A549 (cell line): ENCODE measurements at regions not wholly inside any gene's neighbourhood (a gene's known extent, or its start where the extent isn't known, plus 50 kb on each side); places are given as distances from the start of the nearest gene placed in this dataset.

Source experiments
- ATAC-seq, 2 experiments: fragments of 200-7000 bp in 1 of 2; fragments of >200 bp in 1 of 2; cut with Nextera tagmentation in 1 of 2; cut with Tn5 transposase in 1 of 2; 3 replicates each; pipeline versions ENCODE4 v1.8.0 to v1.9.1; 2018 to 2020; ENCODE audit warnings: mild to moderate bottlenecking in 1 of 2, moderate library complexity in 1 of 2
- CTCF ChIA-PET: fragments of 300-600 bp; sonication (Branson Sonifier 250); formaldehyde crosslinking; extraction: SDS; loops from one replicate; lab custom pipeline; 2021; ENCODE audit warnings: antibody characterized with exemption, inconsistent platforms; lab: Yijun Ruan, JAX
- POLR2A ChIA-PET: fragments of 350-600 bp; formaldehyde crosslinking; extraction: SDS; loops from one replicate; lab custom pipeline; 2021; ENCODE audit warnings: antibody characterized with exemption, inconsistent platforms; lab: Yijun Ruan, JAX
- DNase-seq, 2 experiments: peaks; one replicate each; pipeline versions ENCODE4 v3.0.0 to v3.0.0-alpha.2; 2011 to 2016; ENCODE audit warnings: low read depth in 1 of 2, low spot score in 1 of 2
- FAIRE-seq: peaks from 2 replicates; lab custom pipeline; 2011; peaks lifted over from hg19 to GRCh38; lab: Jason Lieb, UNC
- H3K27ac ChIP-seq, 2 experiments: fragments of >200 bp; sonication (Bioruptor Twin); formaldehyde crosslinking; 3 replicates each; pipeline ENCODE4 v1.5.1; 2016 to 2017
- H3K4me1 ChIP-seq: fragments of >200 bp; sonication (Bioruptor Twin); formaldehyde crosslinking; 3 replicates; pipeline ENCODE4 v1.6.1; 2016
- H3K4me2 ChIP-seq: fragments of >200 bp; sonication (Bioruptor Twin); formaldehyde crosslinking; 3 replicates; pipeline ENCODE4 v1.6.1; 2016
- H3K4me3 ChIP-seq: fragments of >200 bp; sonication (Bioruptor Twin); formaldehyde crosslinking; 3 replicates; pipeline ENCODE4 v1.5.1; 2016
- H3K9me3 ChIP-seq: fragments of >200 bp; sonication (Bioruptor Twin); formaldehyde crosslinking; 3 replicates; pipeline ENCODE4 v1.6.1; 2016
- CBX2 ChIP-seq: fragments of 200-600 bp; sonication (generic); IDR thresholded peaks from 2 replicates; pipeline ENCODE4 v1.6.1; 2016; ENCODE audit warnings: low read depth, mild to moderate bottlenecking, borderline replicate concordance
- CBX8 ChIP-seq: fragments of 200-600 bp; sonication (generic); IDR thresholded peaks from 2 replicates; pipeline ENCODE4 v1.6.1; 2016
- CEBPB ChIP-seq, 2 experiments: fragments of >200 bp in 1 of 2; sonication (Bioruptor Twin) in 1 of 2; formaldehyde crosslinking in 1 of 2; IDR thresholded peaks; 2 replicates each; pipeline ENCODE4 v1.6.1; 2012 to 2016
- EHMT2 ChIP-seq: fragments of 200-600 bp; sonication (generic); IDR thresholded peaks from 2 replicates; pipeline ENCODE4 v1.6.1; 2016; ENCODE audit warnings: antibody characterized with exemption, low read depth, mild to moderate bottlenecking, moderate library complexity
- FOSB ChIP-seq: fragments of 250-450 bp; sonication (Bioruptor Pico); IDR thresholded peaks from 2 replicates; pipeline ENCODE4 v1.5.0; 2020; ENCODE audit warnings: mild to moderate bottlenecking, moderate library complexity
- FOXS1 ChIP-seq: fragments of 250-450 bp; sonication (Bioruptor Pico); IDR thresholded peaks from 2 replicates; pipeline ENCODE4 v1.5.0; 2020; ENCODE audit warnings: mild to moderate bottlenecking, moderate library complexity
- GATA3 ChIP-seq: IDR thresholded peaks from 2 replicates; pipeline ENCODE4 v1.6.1; 2012; ENCODE audit warnings: borderline replicate concordance
- HOXB13 ChIP-seq: fragments of 250-450 bp; sonication (Bioruptor Pico); IDR thresholded peaks from 2 replicates; pipeline ENCODE4 v1.5.0; 2020; ENCODE audit warnings: low read depth, mild to moderate bottlenecking, moderate library complexity
- JUN ChIP-seq, 2 experiments: fragments of >200 bp; sonication (Bioruptor Twin); formaldehyde crosslinking; IDR thresholded peaks; 2 replicates in 1 of 2; 3 replicates in 1 of 2; pipeline ENCODE4 v1.6.1; 2016 to 2017
- JUNB ChIP-seq: fragments of >200 bp; sonication (Bioruptor Twin); formaldehyde crosslinking; IDR thresholded peaks from 2 replicates; pipeline ENCODE4 v1.6.1; 2016
- MAZ ChIP-seq: fragments of 150-350 bp; IDR thresholded peaks from 2 replicates; pipeline ENCODE4 v1.6.1; 2014; ENCODE audit warnings: antibody characterized with exemption, low read depth, low read length, borderline replicate concordance
- POLR2A ChIP-seq: IDR thresholded peaks from 2 replicates; pipeline ENCODE4 v1.6.1; 2012; ENCODE audit warnings: mild to moderate bottlenecking, low read length
- POLR2AphosphoS2 ChIP-seq: conservative IDR thresholded peaks from 2 replicates; pipeline ENCODE4 v1.6.1; 2012; ENCODE audit warnings: low read length, improper control_type of control experiment, inconsistent platforms
- RARB ChIP-seq: fragments of 250-450 bp; sonication (Bioruptor Pico); IDR thresholded peaks from 2 replicates; pipeline ENCODE4 v1.8.0; 2021; ENCODE audit warnings: mild to moderate bottlenecking, moderate library complexity
- SREBF2 ChIP-seq: fragments of 450-650 bp; IDR thresholded peaks from 2 replicates; pipeline ENCODE4 v1.6.1; 2014; ENCODE audit warnings: mild to moderate bottlenecking, moderate library complexity
- TP53 ChIP-seq: fragments of 250-450 bp; sonication (Bioruptor Pico); IDR thresholded peaks from 2 replicates; pipeline ENCODE4 v1.5.0; 2021; ENCODE audit warnings: mild to moderate bottlenecking, moderate library complexity
- ZC3H11A ChIP-seq: fragments of 450-650 bp; IDR thresholded peaks from 2 replicates; pipeline ENCODE4 v1.6.1; 2014; ENCODE audit warnings: antibody characterized with exemption, mild to moderate bottlenecking
- WGBS: methylation state at CpG from one replicate; pipeline ENCODE4 v1.1.6; 2017; ENCODE audit errors: missing lambda C conversion rate; 5-methylcytosine and 5-hydroxymethylcytosine counted together
- TF ChIP-seq, protein P1 (sequence below): IDR thresholded peaks from 2 replicates; pipeline ENCODE4 v1.6.1; 2012
- TF ChIP-seq, protein P2 (sequence below): fragments of 250-450 bp; sonication (Bioruptor Pico); IDR thresholded peaks from 2 replicates; pipeline ENCODE4 v1.5.0; 2020; ENCODE audit warnings: low read depth, mild to moderate bottlenecking, moderate library complexity
- TF ChIP-seq, protein P3 (sequence below): IDR thresholded peaks from 2 replicates; pipeline ENCODE4 v1.6.1; 2012
- TF ChIP-seq, protein P4 (sequence below): fragments of >200 bp; sonication (Bioruptor Twin); formaldehyde crosslinking; IDR thresholded peaks from 3 replicates; pipeline ENCODE4 v1.5.1; 2016
- TF ChIP-seq, protein P5 (sequence below): fragments of 450-650 bp; IDR thresholded peaks from 2 replicates; pipeline ENCODE4 v1.6.1; 2014; ENCODE audit warnings: antibody characterized with exemption

DNA sequence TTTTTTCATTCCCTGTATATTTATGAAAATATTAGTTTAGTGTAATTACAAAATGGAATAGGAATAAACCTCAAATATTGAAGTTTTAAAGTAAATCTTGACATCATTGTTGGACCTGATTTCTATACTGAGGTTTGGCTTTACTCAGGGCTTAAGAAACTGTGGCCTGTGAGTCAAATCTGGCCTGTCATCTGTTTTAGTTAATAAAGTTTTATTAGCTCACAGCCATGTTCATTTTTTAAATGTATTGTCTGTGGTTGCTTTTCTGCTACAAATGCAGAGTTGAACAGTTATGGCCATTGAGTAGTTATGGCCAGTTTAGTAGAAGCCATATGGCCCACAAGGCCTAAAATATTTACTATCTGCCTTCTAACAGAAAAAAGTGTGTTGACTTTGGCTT lies 80.7 kb downstream of the DIPK2A start:
- Histone ChIP-seq H3K4me1 (no peaks in the 10 kb centered on the region), H3K9me3 (no peaks in the 10 kb centered on the region), H3K27ac (no peak overlapping the region), H3K4me2 (no peak overlapping the region), H3K4me3 (no peak overlapping the region)
- no peak for TF ChIP-seq ZC3H11A
- no peak for TF ChIP-seq HOXB13 (CRISPR knock-in tag)
- TF ChIP-seq MAZ, result no peak
- no peak for TF ChIP-seq FOSB (CRISPR knock-in tag)
- TF ChIP-seq GATA3, result no peak
- no peak for TF ChIP-seq CBX8
- TF ChIP-seq, protein P1, sequence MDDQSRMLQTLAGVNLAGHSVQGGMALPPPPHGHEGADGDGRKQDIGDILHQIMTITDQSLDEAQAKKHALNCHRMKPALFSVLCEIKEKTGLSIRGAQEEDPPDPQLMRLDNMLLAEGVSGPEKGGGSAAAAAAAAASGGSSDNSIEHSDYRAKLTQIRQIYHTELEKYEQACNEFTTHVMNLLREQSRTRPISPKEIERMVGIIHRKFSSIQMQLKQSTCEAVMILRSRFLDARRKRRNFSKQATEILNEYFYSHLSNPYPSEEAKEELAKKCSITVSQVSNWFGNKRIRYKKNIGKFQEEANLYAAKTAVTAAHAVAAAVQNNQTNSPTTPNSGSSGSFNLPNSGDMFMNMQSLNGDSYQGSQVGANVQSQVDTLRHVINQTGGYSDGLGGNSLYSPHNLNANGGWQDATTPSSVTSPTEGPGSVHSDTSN, result no peak
- no peak for TF ChIP-seq JUN (IDR thresholded peaks at IDR 0.05)
- no peak for TF ChIP-seq POLR2A
- no peak for TF ChIP-seq JUNB
- TF ChIP-seq CEBPB (IDR thresholded peaks at IDR 0.05), result no peak
- TF ChIP-seq POLR2AphosphoS2, result no peak
- no peak for TF ChIP-seq RARB (CRISPR knock-in tag)
- CTCF ChIA-PET, result no interaction called here
- ATAC-seq (no peak), DNase-seq (no peak), FAIRE-seq (no peak)
- POLR2A ChIA-PET, result interaction anchor here (0.6 kb wide), 1 partner anchor 13 kb away, joined by 4 read pairs; no protein-coding TSS in a partner anchor

DNA sequence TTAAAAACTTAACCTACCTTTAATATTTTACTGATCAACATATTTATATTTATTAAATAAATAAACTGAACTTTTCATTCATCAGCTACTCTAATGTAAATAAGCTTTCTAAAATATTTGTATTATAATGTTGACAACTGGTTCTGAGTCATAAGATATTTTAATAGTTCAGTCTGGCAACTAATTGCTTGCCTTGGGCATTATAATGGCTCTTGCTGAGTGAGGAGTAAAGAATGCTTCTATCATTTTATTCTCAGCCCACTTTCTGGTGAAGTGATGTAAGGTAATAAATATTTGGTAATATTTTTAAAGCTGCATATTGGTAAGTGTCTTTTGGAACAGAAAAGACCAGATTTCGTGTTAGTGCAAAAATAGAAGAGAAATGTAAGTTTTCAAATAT lies 81.5 kb downstream of the DIPK2A start:
- Histone ChIP-seq H3K4me2 (no peak overlapping the region), H3K4me1 (no peaks in the 10 kb centered on the region), H3K27ac (no peak overlapping the region), H3K4me3 (no peak overlapping the region), H3K9me3 (no peaks in the 10 kb centered on the region)
- ChIA-PET CTCF (no interaction called here), POLR2A (no interaction called here)
- no peak for ATAC-seq
- TF ChIP-seq, protein P2, sequence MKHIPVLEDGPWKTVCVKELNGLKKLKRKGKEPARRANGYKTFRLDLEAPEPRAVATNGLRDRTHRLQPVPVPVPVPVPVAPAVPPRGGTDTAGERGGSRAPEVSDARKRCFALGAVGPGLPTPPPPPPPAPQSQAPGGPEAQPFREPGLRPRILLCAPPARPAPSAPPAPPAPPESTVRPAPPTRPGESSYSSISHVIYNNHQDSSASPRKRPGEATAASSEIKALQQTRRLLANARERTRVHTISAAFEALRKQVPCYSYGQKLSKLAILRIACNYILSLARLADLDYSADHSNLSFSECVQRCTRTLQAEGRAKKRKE (CRISPR knock-in tag), result no peak
- TF ChIP-seq, protein P3, sequence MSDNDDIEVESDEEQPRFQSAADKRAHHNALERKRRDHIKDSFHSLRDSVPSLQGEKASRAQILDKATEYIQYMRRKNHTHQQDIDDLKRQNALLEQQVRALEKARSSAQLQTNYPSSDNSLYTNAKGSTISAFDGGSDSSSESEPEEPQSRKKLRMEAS, result no peak
- WGBS, result 20% methylated on average over 1 of the region's 1 CpG
- no peak for DNase-seq
- no peak for FAIRE-seq

DNA sequence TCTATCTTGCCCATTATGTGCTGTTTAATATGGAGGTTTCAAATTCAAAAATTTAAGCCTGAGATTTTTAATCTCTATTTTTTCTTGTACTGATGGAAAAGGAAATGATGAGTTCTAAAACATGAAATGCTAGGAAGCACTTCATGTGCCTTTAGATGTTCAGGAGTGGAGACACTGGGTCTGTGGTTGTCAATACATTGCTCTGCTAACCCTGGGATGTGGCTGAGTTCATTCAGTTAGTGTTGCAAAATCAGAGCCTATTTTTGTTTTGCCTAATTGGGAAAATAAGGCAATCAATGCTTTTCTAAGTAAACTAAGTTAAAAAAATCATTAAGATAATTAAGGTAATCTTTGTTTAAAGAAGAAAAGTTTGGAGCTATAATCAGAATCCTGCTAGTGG lies 83.1 kb downstream of the DIPK2A start:
- Histone ChIP-seq H3K4me1 (no peaks in the 10 kb centered on the region), H3K4me2 (no peak overlapping the region)
- DNase-seq, result no peak
- TF ChIP-seq MAZ (no peak), CBX2 (no peak), FOXS1 (no peak), EHMT2 (no peak), TP53 (CRISPR knock-in tag) (no peak), SREBF2 (no peak)
- TF ChIP-seq, protein P4, sequence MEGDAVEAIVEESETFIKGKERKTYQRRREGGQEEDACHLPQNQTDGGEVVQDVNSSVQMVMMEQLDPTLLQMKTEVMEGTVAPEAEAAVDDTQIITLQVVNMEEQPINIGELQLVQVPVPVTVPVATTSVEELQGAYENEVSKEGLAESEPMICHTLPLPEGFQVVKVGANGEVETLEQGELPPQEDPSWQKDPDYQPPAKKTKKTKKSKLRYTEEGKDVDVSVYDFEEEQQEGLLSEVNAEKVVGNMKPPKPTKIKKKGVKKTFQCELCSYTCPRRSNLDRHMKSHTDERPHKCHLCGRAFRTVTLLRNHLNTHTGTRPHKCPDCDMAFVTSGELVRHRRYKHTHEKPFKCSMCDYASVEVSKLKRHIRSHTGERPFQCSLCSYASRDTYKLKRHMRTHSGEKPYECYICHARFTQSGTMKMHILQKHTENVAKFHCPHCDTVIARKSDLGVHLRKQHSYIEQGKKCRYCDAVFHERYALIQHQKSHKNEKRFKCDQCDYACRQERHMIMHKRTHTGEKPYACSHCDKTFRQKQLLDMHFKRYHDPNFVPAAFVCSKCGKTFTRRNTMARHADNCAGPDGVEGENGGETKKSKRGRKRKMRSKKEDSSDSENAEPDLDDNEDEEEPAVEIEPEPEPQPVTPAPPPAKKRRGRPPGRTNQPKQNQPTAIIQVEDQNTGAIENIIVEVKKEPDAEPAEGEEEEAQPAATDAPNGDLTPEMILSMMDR, result no peak
- TF ChIP-seq, protein P5, sequence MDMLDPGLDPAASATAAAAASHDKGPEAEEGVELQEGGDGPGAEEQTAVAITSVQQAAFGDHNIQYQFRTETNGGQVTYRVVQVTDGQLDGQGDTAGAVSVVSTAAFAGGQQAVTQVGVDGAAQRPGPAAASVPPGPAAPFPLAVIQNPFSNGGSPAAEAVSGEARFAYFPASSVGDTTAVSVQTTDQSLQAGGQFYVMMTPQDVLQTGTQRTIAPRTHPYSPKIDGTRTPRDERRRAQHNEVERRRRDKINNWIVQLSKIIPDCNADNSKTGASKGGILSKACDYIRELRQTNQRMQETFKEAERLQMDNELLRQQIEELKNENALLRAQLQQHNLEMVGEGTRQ, result no peak
- TF ChIP-seq, all 56 proteins: peak for 0
- no peaks in the 10 kb centered on the region for H3K9me3 ChIP-seq
- FAIRE-seq (no peak), ATAC-seq (no peak)
- no peak overlapping the region for H3K27ac ChIP-seq
- POLR2A ChIA-PET, result no interaction called here
- CTCF ChIA-PET, result interaction anchor here (0.6 kb wide), 1 partner anchor 291 kb away, joined by 5 read pairs; no protein-coding TSS in a partner anchor
- no peak overlapping the region for H3K4me3 ChIP-seq
